Endothelial cell (in vitro differentiated cells): ENCODE measurements at regions not wholly inside any gene's neighbourhood (a gene's known extent, or its start where the extent isn't known, plus 50 kb on each side); places are given as distances from the start of the nearest gene placed in this dataset.

ENCODE experiments used
- DNase-seq: peaks from one replicate; pipeline ENCODE4 v3.0.0; 2021; ENCODE audit warnings: low spot score
- H3K27ac Mint-ChIP-seq: one replicate; pipeline ENCODE4 v1.8.0; 2021; ENCODE audit warnings: mixed read lengths, inconsistent platforms; ENCODE audit not compliant: unreplicated experiment
- H3K27me3 Mint-ChIP-seq: one replicate; pipeline ENCODE4 v1.8.0; 2021; ENCODE audit warnings: mild to moderate bottlenecking, moderate library complexity, mixed read lengths, inconsistent platforms; ENCODE audit not compliant: unreplicated experiment
- H3K36me3 Mint-ChIP-seq: one replicate; pipeline ENCODE4 v1.8.0; 2021; ENCODE audit warnings: mild to moderate bottlenecking, low read depth, mixed read lengths, inconsistent platforms; ENCODE audit not compliant: unreplicated experiment
- H3K4me1 Mint-ChIP-seq: one replicate; pipeline ENCODE4 v1.8.0; 2021; ENCODE audit warnings: mild to moderate bottlenecking, mixed read lengths, inconsistent platforms; ENCODE audit not compliant: unreplicated experiment
- H3K4me3 Mint-ChIP-seq: one replicate; pipeline ENCODE4 v1.8.0; 2021; ENCODE audit warnings: mild to moderate bottlenecking, mixed read lengths, inconsistent platforms; ENCODE audit not compliant: unreplicated experiment
- H3K9me3 Mint-ChIP-seq: one replicate; pipeline ENCODE4 v1.8.0; 2021; ENCODE audit warnings: mixed read lengths, inconsistent platforms; ENCODE audit not compliant: unreplicated experiment
- CTCF ChIP-seq: fragments of 200-600 bp; sonication (generic); IDR thresholded peaks from one replicate; pipeline ENCODE4 v1.5.0; 2021; ENCODE audit warnings: antibody characterized with exemption; ENCODE audit not compliant: unreplicated experiment

- no peak for DNase-seq
- Mint-ChIP-seq H3K27ac (no peak overlapping the region), H3K9me3 (no peaks in the 10 kb centered on the region)
Observed at GRCh38 chr10:121098751-121099150, 247.6 kb downstream of the WDR11 start.

GRCh38 chr10:121099181-121099580 lies 248.0 kb downstream of the WDR11 start:
- H3K27me3 Mint-ChIP-seq = no peaks in the 10 kb centered on the region
- no peak overlapping the region for H3K4me3 Mint-ChIP-seq
- H3K4me1 Mint-ChIP-seq = no peaks in the 10 kb centered on the region
- no peak overlapping the region for H3K27ac Mint-ChIP-seq
- no peak for TF ChIP-seq CTCF
- no peaks in the 10 kb centered on the region for H3K36me3 Mint-ChIP-seq
- H3K9me3 Mint-ChIP-seq = no peaks in the 10 kb centered on the region
- DNase-seq = no peak

More at GRCh38 chr10:121098751-121099150, 247.6 kb downstream of the WDR11 start:
- no peak overlapping the region for H3K4me3 Mint-ChIP-seq
- TF ChIP-seq CTCF = no peak
- H3K36me3 Mint-ChIP-seq = no peaks in the 10 kb centered on the region
- no peaks in the 10 kb centered on the region for H3K27me3 Mint-ChIP-seq
- H3K4me1 Mint-ChIP-seq = no peaks in the 10 kb centered on the region

- no peak for TF ChIP-seq CTCF
- no peaks in the 10 kb centered on the region for H3K36me3 Mint-ChIP-seq
- H3K27me3 Mint-ChIP-seq = no peaks in the 10 kb centered on the region
- no peaks in the 10 kb centered on the region for H3K9me3 Mint-ChIP-seq
- no peak for DNase-seq
- H3K27ac Mint-ChIP-seq = no peak overlapping the region
- H3K4me3 Mint-ChIP-seq = no peak overlapping the region
- H3K4me1 Mint-ChIP-seq = no peaks in the 10 kb centered on the region
Observed at GRCh38 chr10:121099592-121099991, 248.4 kb downstream of the WDR11 start.

- H3K4me1 Mint-ChIP-seq = no peaks in the 10 kb centered on the region
Observed at GRCh38 chr10:121101561-121101960, 250.4 kb downstream of the WDR11 start.

GRCh38 chr10:121102706-121103105 lies 251.5 kb downstream of the WDR11 start:
- TF ChIP-seq CTCF = no peak
- Mint-ChIP-seq H3K4me3 (no peak overlapping the region), H3K4me1 (no peaks in the 10 kb centered on the region), H3K36me3 (no peaks in the 10 kb centered on the region), H3K9me3 (no peaks in the 10 kb centered on the region), H3K27ac (no peak overlapping the region), H3K27me3 (no peaks in the 10 kb centered on the region)
- DNase-seq = no peak

More at GRCh38 chr10:121101561-121101960, 250.4 kb downstream of the WDR11 start:
- no peak overlapping the region for H3K27ac Mint-ChIP-seq
- no peaks in the 10 kb centered on the region for H3K9me3 Mint-ChIP-seq
- H3K27me3 Mint-ChIP-seq = no peaks in the 10 kb centered on the region
- no peak overlapping the region for H3K4me3 Mint-ChIP-seq
- DNase-seq = no peak
- TF ChIP-seq CTCF = no peak
- no peaks in the 10 kb centered on the region for H3K36me3 Mint-ChIP-seq
